ENCODE measurements at regions not wholly inside any gene's neighbourhood (a gene's known extent, or its start where the extent isn't known, plus 50 kb on each side); places are given as distances from the start of the nearest gene placed in this dataset.

DNA sequence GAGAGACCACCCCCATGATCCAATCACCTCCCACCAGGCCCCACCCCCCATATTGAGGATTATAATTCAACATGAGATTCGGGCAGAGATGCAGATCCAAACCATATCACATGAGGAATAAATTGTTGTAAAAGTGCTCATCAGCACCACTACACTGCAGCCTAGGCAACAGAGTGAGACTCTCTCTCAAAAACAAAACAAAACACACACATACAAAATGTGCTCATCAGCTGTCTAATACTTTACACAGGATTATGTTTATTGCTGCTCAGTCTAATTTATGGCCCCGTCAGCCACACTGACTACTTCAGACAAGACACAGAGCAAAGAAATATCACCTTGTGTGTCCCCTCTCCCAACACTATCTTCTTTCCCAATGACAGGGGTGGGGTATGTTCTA is 72.9 kb upstream of the PPM1J start:
- DNase-seq (ENCODE audit: extremely low spot score), result no peak
- Histone ChIP-seq H3K36me3 (ENCODE audit: insufficient read depth) (no peaks in the 10 kb centered on the region), H3K4me3 (ENCODE audit: low read depth, low read length) (no peak overlapping the region), H3K4me1 (ENCODE audit: insufficient read depth) (no peaks in the 10 kb centered on the region), H3K27ac (ENCODE audit: low read depth) (no peak overlapping the region)
- WGBS, result 61% methylated on average over 2 of the region's 2 CpGs

DNA sequence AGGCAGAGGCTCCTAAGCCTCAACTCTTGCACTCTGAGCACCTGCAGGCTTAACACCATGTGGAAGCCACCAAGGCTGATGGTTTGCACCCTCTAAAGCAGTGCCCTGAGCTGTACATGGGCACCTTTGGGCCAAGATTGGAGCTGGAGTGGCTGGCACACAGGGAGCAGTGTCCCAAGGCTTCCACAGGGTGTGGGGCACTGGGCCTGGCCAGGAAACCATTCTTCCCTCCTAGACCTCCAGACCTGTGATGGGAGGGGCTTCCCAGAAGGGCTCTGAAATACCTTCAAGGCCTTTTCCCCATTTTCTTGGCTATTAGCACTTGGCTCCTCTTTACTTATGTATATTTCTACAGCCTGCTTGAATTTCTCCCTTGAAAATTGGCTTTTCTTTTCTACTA is 67.9 kb upstream of the PPM1J start:
- no peak for DNase-seq (ENCODE audit: extremely low spot score)

DNA sequence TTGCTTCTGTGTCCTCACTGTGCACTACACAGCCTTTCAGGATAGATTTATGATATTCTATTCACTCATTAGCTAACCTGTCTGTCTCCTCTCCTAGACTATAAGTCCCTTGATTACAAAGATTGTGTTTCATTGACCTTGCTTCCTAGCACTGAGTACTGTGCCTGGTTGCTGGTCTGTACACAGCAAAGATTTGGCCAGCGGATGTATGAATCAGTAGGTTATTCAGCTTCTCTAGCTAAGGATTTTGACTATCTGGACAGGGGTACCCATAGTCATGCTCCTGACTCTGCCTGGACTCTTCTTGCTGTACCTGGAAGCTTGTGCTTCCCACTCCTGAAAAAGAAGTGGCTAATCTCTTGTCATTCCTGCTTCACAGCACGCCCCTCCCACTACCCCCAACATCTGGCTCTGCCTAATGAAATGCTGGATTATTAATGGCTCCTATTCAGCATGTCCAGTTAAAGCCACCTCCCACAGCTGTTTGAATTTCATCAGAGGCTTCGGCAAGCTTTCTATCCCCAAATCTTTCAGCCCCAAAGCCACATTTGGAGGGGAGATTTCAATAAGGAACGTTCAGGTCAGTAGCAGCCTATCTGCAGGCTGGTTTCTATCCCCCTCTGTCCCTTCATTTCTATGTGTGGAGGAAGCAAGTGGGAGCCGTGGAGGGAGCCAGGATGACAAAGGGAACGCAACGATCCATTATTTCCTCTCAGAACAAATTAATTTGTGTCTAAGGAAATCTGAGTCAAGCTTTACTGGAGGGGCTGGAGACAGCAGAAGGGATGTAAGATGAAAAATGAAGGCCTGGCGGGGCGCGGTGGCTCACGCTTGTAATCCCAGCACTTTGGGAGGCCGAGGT is 64.8 kb upstream of the PPM1J start:
- 74% methylated on average over 12 of the region's 12 CpGs for WGBS
- Histone ChIP-seq H3K36me3 (ENCODE audit: insufficient read depth) (no peaks in the 10 kb centered on the region), H3K27ac (ENCODE audit: low read depth) (no peak overlapping the region), H3K4me1 (ENCODE audit: insufficient read depth) (no peaks in the 10 kb centered on the region), H3K4me3 (ENCODE audit: low read depth, low read length) (no peak overlapping the region)
- no peak for DNase-seq (ENCODE audit: extremely low spot score)

More for the DNA sequence above, 67.9 kb upstream of the PPM1J start:
- H3K4me3 ChIP-seq (ENCODE audit: low read depth, low read length), result no peak overlapping the region
- H3K4me1 ChIP-seq (ENCODE audit: insufficient read depth), result no peaks in the 10 kb centered on the region
- H3K27ac ChIP-seq (ENCODE audit: low read depth), result no peak overlapping the region
- H3K36me3 ChIP-seq (ENCODE audit: insufficient read depth), result no peaks in the 10 kb centered on the region

DNA sequence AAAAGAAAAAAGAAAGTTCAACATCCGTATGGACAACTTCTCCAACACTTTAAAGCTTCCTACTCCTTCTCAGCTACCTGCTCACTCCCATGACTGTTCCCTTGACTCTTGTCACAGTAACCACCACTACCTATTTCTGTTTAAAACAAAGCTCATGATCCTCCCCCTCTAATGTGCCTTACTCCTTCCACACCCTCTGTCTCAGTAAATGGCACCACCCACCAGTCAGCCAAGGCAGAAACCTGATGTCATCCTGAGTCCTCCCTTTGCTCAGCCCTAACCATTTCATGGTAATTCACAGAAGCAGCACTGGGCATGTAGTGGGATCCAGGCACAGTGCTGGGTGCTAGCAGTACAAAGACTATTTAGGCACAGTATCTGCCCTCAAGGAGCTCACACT is 63.0 kb upstream of the PPM1J start:
- 68% methylated on average over 1 of the region's 1 CpG for WGBS
- no peak for DNase-seq (ENCODE audit: extremely low spot score)
- no peak overlapping the region for H3K4me3 ChIP-seq (ENCODE audit: low read depth, low read length)
- H3K36me3 ChIP-seq (ENCODE audit: insufficient read depth), result no peaks in the 10 kb centered on the region
- no peak overlapping the region for H3K27ac ChIP-seq (ENCODE audit: low read depth)
- H3K4me1 ChIP-seq (ENCODE audit: insufficient read depth), result no peaks in the 10 kb centered on the region

DNA sequence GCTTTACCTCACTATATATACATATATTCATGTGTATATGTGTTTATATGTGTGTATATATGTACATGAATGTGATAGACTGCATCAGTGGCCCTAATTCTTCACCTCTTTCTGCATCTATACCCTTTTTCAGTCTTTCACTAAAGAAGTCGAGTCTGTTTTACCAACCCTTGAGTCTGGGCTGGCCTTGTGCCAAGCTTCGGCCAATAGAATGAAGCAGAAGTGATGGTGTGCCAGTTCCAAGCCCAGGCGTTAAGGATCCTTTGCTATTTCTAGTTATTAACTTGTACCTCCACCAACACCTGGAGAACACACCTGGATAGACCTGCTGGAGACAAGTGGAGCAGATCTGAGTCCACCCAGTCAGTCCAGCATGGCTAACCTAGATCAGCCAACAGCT is 61.6 kb upstream of the PPM1J start:
- Histone ChIP-seq H3K36me3 (ENCODE audit: insufficient read depth) (no peaks in the 10 kb centered on the region), H3K4me1 (ENCODE audit: insufficient read depth) (no peaks in the 10 kb centered on the region), H3K27ac (ENCODE audit: low read depth) (no peak overlapping the region), H3K4me3 (ENCODE audit: low read depth, low read length) (no peak overlapping the region)
- no peak for DNase-seq (ENCODE audit: extremely low spot score)
- 66% methylated on average over 3 of the region's 3 CpGs for WGBS

DNA sequence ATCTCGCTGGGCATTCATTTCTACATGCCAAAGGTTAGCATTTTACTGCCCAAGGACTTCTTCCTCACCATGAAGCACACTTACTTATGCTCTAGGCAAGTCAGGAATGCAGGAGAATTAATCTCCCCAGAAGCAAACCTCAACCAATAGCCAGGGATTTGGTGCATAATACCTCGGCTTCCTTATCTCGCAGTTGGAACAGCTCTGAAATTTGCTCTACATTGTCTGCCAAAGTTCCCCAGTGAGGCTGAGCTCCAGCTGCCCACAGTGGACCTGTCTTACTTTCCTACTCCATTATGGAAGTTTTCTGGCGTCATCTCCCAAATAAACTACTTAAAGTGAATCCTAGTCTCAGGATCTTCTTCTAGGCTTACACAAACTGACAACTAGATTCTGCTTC is 57.6 kb upstream of the PPM1J start:
- no peak overlapping the region for H3K27ac ChIP-seq (ENCODE audit: low read depth)
- no peak for DNase-seq (ENCODE audit: extremely low spot score)
- H3K4me1 ChIP-seq (ENCODE audit: insufficient read depth), result no peaks in the 10 kb centered on the region
- H3K36me3 ChIP-seq (ENCODE audit: insufficient read depth), result no peaks in the 10 kb centered on the region
- no peak overlapping the region for H3K4me3 ChIP-seq (ENCODE audit: low read depth, low read length)
- WGBS, result 39% methylated on average over 4 of the region's 4 CpGs

DNA sequence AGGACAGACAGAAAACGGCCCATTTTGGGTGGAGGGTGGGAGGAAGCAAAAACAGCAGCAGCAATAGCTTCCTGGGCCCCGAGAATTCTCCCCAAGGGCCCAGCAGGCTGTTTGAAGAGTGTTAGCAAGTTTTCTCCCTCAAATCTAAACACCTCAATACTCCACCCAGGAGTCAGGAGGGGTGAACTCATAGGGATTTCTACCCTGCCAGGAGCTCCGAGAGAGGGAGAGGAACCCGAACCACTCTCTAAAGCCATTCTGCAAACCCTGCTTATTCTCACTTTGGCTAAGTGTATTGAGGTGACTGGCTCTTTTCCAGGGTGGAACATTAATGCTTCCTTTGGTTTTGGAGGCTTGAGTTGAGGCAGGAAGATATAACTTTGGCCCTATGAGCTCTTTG is 55.6 kb upstream of the PPM1J start:
- WGBS, result 34% methylated on average over 4 of the region's 4 CpGs

DNA sequence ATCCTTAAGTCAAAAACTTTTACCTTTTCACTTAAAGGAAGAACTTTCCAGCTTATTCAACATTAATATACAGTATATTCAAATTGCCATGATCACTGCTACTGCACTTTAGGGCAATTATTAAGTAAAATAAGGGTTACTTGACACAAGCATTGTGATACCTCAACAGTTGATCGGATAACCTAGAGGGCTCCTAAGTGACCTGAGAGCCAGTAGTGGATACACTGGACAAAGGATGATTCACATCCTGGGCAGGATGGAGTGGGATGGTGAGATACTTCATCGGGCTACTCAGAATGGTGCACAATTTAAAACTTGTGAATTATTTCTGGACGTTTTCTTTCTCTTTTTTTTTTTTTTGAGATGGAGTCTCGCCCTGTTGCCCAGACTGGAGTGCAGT is 54.5 kb upstream of the PPM1J start:
- Histone ChIP-seq H3K27ac (ENCODE audit: low read depth) (no peak overlapping the region), H3K4me1 (ENCODE audit: insufficient read depth) (no peaks in the 10 kb centered on the region), H3K36me3 (ENCODE audit: insufficient read depth) (no peaks in the 10 kb centered on the region), H3K4me3 (ENCODE audit: low read depth, low read length) (no peak overlapping the region)
- no peak for DNase-seq (ENCODE audit: extremely low spot score)
- 80% methylated on average over 4 of the region's 4 CpGs for WGBS

More for the DNA sequence above, 55.6 kb upstream of the PPM1J start:
- no peak for DNase-seq (ENCODE audit: extremely low spot score)
- no peaks in the 10 kb centered on the region for H3K4me1 ChIP-seq (ENCODE audit: insufficient read depth)
- H3K36me3 ChIP-seq (ENCODE audit: insufficient read depth), result no peaks in the 10 kb centered on the region
- no peak overlapping the region for H3K4me3 ChIP-seq (ENCODE audit: low read depth, low read length)
- H3K27ac ChIP-seq (ENCODE audit: low read depth), result no peak overlapping the region

DNA sequence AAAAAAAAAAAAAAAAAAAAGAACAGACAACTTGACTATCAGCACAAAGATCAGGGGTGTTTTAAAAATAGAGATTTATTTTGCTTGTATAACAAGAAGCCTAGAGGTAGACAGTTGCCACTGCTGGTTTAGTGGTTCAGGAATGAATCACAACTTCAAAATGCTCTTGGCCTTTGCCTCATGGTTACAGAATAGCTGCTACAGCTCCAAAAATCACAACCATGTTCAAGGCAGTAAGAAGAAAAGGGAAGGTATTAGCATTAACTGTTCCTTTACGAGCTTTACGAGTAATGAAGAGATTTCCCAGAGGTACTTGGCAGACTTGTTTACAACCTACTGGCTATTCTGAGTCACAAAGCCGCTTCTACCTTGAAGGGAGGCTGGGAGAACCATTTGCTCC is 52.5 kb upstream of the PPM1J start:
- WGBS, result 71% methylated on average over 3 of the region's 3 CpGs
- H3K4me1 ChIP-seq (ENCODE audit: insufficient read depth), result no peaks in the 10 kb centered on the region
- DNase-seq (ENCODE audit: extremely low spot score), result no peak
- no peaks in the 10 kb centered on the region for H3K36me3 ChIP-seq (ENCODE audit: insufficient read depth)
- H3K27ac ChIP-seq (ENCODE audit: low read depth), result no peak overlapping the region
- H3K4me3 ChIP-seq (ENCODE audit: low read depth, low read length), result no peak overlapping the region
